Endothelial cell of umbilical vein (primary cell): ENCODE measurements at regions not wholly inside any gene's neighbourhood (a gene's known extent, or its start where the extent isn't known, plus 50 kb on each side); places are given as distances from the start of the nearest gene placed in this dataset.

Source experiments
- EZH2 ChIP-seq: IDR thresholded peaks from 2 replicates; pipeline ENCODE4 v1.6.1; 2012; ENCODE audit warnings: borderline replicate concordance, low read depth, mild to moderate bottlenecking, moderate library complexity, low read length, inconsistent platforms; ENCODE audit not compliant: severe bottlenecking
- FOS ChIP-seq: IDR thresholded peaks from 2 replicates; pipeline ENCODE4 v1.6.1; 2011; ENCODE audit warnings: mild to moderate bottlenecking, low read length, moderate library complexity, borderline replicate concordance; ENCODE audit not compliant: insufficient read depth
- POLR2A ChIP-seq: IDR thresholded peaks from 2 replicates; pipeline ENCODE4 v1.6.1; 2012; ENCODE audit warnings: low read depth, mild to moderate bottlenecking, control low read depth, low read length
- POLR2AphosphoS5 ChIP-seq: IDR thresholded peaks from 2 replicates; pipeline ENCODE4 v1.6.1; 2012; ENCODE audit warnings: low read depth, mild to moderate bottlenecking, control low read depth, low read length, moderate library complexity; ENCODE audit not compliant: insufficient read depth
- TF ChIP-seq, protein P1 (sequence below), 2 donors: IDR thresholded peaks; 1 replicate in 1 of 2; 2 replicates in 1 of 2; pipeline ENCODE4 v1.5.1; 2011; ENCODE audit warnings: low read length in 2 of 2, mild to moderate bottlenecking in 2 of 2, moderate library complexity in 2 of 2, control low read depth in 1 of 2, inconsistent platforms in 1 of 2, low read depth in 1 of 2; ENCODE audit not compliant: insufficient read depth in 1 of 2; ENCODE audit errors: extremely low read depth in 1 of 2
- TF ChIP-seq, protein P2 (sequence below): IDR thresholded peaks from 2 replicates; pipeline ENCODE4 v1.6.1; 2011; ENCODE audit not compliant: insufficient read depth, insufficient read length

DNA sequence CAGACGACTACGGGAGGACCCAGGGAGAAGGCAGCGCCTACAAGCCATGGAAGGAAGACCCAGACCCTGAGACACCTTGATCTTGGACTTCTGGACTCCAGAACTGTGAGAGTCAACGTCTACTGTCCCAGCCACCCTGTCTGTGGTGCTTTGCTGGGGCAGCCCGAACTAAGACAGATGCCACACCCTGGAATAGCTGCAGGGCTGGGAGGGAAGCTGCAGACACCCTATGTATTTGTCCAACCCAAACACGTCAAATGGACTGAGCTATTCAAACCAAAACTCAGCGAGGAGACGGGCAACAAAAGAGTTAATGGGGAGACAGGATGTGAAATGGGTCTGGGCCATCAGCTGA lies 169.3 kb downstream of the CTTN start:
- TF ChIP-seq, protein P1, sequence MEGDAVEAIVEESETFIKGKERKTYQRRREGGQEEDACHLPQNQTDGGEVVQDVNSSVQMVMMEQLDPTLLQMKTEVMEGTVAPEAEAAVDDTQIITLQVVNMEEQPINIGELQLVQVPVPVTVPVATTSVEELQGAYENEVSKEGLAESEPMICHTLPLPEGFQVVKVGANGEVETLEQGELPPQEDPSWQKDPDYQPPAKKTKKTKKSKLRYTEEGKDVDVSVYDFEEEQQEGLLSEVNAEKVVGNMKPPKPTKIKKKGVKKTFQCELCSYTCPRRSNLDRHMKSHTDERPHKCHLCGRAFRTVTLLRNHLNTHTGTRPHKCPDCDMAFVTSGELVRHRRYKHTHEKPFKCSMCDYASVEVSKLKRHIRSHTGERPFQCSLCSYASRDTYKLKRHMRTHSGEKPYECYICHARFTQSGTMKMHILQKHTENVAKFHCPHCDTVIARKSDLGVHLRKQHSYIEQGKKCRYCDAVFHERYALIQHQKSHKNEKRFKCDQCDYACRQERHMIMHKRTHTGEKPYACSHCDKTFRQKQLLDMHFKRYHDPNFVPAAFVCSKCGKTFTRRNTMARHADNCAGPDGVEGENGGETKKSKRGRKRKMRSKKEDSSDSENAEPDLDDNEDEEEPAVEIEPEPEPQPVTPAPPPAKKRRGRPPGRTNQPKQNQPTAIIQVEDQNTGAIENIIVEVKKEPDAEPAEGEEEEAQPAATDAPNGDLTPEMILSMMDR (IDR thresholded peaks at IDR 0.05; ENCODE audit: extremely low read depth in 1 of 2, insufficient read depth in 1 of 2, low read depth in 1 of 2, low read length in 2 of 2): no peak
- no peak for TF ChIP-seq POLR2AphosphoS5
- TF ChIP-seq, protein P2, sequence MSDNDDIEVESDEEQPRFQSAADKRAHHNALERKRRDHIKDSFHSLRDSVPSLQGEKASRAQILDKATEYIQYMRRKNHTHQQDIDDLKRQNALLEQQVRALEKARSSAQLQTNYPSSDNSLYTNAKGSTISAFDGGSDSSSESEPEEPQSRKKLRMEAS: no peak
- no peak for TF ChIP-seq POLR2A
- no peak for TF ChIP-seq FOS
- no peak for TF ChIP-seq EZH2
